GM20000 (cell line): ENCODE measurements at regions not wholly inside any gene's neighbourhood (a gene's known extent, or its start where the extent isn't known, plus 50 kb on each side); places are given as distances from the start of the nearest gene placed in this dataset.

Experiments used
- DNase-seq: peaks from one replicate; pipeline ENCODE4 v3.0.0; 2012; ENCODE audit warnings: low spot score
- CTCF ChIP-seq: IDR thresholded peaks from 2 replicates; pipeline ENCODE4 v1.5.1; 2012; ENCODE audit warnings: mild to moderate bottlenecking, control low read depth; ENCODE audit errors: extremely low read depth, missing control alignments

- no peak for DNase-seq
- TF ChIP-seq CTCF: no peak
Measured at GRCh38 chr2:134133622-134134312, 120.1 kb upstream of the MGAT5 start.

GRCh38 chr2:134134313-134134706 is 119.6 kb upstream of the MGAT5 start:
- DNase-seq: no peak
- TF ChIP-seq CTCF: no peak

- no peak for TF ChIP-seq CTCF
- DNase-seq: no peak
Measured at GRCh38 chr2:134134827-134135226, 119.0 kb upstream of the MGAT5 start.

- no peak for DNase-seq
Measured at GRCh38 chr2:134135793-134136192, 118.1 kb upstream of the MGAT5 start.

GRCh38 chr2:134136731-134137130 is 117.1 kb upstream of the MGAT5 start:
- no peak for DNase-seq
- TF ChIP-seq CTCF: no peak

More at GRCh38 chr2:134135793-134136192, 118.1 kb upstream of the MGAT5 start:
- no peak for TF ChIP-seq CTCF

GRCh38 chr2:134137182-134137611 is 116.7 kb upstream of the MGAT5 start:
- TF ChIP-seq CTCF: no peak
- DNase-seq: no peak

GRCh38 chr2:134138115-134138514 is 115.8 kb upstream of the MGAT5 start:
- DNase-seq: no peak
- no peak for TF ChIP-seq CTCF
